Cardiac septum (tissue), 1 donor: ENCODE measurements at regions not wholly inside any gene's neighbourhood (a gene's known extent, or its start where the extent isn't known, plus 50 kb on each side); places are given as distances from the start of the nearest gene placed in this dataset.
"Not testable (repeated sequence)": the region's sequence is repeated elsewhere in the genome, so short reads cannot be mapped to it uniquely, and the experiment has no call there.

ENCODE experiments used
- DNase-seq: peaks from one replicate; pipeline ENCODE4 v3.0.0-alpha.2; 2020; ENCODE audit warnings: low spot score
- intact Hi-C: fragments of 100-400 bp; cut with DNase I; formaldehyde crosslinking; loops from one replicate; pipeline ENCODE4 v1.14.0; 2022
- donor health status: DM: no; HTN: no; CAD: no.

GRCh38 chr18:44568342-44568741 is 112.3 kb upstream of the SETBP1 start:
- DNase-seq = no peak
- intact Hi-C loops = no loop called here

GRCh38 chr18:44568986-44569385 is 111.7 kb upstream of the SETBP1 start:
- intact Hi-C loops = no loop called here
- no peak for DNase-seq

- intact Hi-C loops = no loop called here
- DNase-seq = no peak
Measured at GRCh38 chr18:44569391-44570055, 111.2 kb upstream of the SETBP1 start.

GRCh38 chr18:44579028-44579702 is 101.5 kb upstream of the SETBP1 start:
- no peak for DNase-seq
- intact Hi-C loops = no loop called here

- intact Hi-C loops = no loop called here
- no peak for DNase-seq
Measured at GRCh38 chr18:44579745-44580144, 100.9 kb upstream of the SETBP1 start.

GRCh38 chr18:44580159-44580558 is 100.5 kb upstream of the SETBP1 start:
- intact Hi-C loops = no loop called here
- DNase-seq = no peak

- intact Hi-C loops, DNase-seq: not testable (repeated sequence)
Measured at GRCh38 chr18:44580782-44581181, 99.9 kb upstream of the SETBP1 start.

- no peak for DNase-seq
Measured at GRCh38 chr18:44582456-44582855, 98.2 kb upstream of the SETBP1 start.

GRCh38 chr18:44584900-44585299 is 95.8 kb upstream of the SETBP1 start:
- intact Hi-C loops = no loop called here
- no peak for DNase-seq

More at GRCh38 chr18:44582456-44582855, 98.2 kb upstream of the SETBP1 start:
- intact Hi-C loops = no loop called here

- DNase-seq = no peak
- intact Hi-C loops = no loop called here
Measured at GRCh38 chr18:44586782-44587524, 93.7 kb upstream of the SETBP1 start.

- intact Hi-C loops = no loop called here
- no peak for DNase-seq
Measured at GRCh38 chr18:44588508-44588907, 92.2 kb upstream of the SETBP1 start.

- intact Hi-C loops = loop anchor here (10.0 kb wide), 1 partner anchor 295 kb away; no protein-coding TSS in a partner anchor
- DNase-seq = no peak
Measured at GRCh38 chr18:44589693-44590355, 90.9 kb upstream of the SETBP1 start.

- DNase-seq = no peak
- intact Hi-C loops = loop anchor here (10.0 kb wide), 1 partner anchor 294 kb away; no protein-coding TSS in a partner anchor
Measured at GRCh38 chr18:44590956-44591670, 89.6 kb upstream of the SETBP1 start.

- DNase-seq = no peak
- intact Hi-C loops = loop anchor here (10.0 kb wide), 1 partner anchor 292 kb away; no protein-coding TSS in a partner anchor
Measured at GRCh38 chr18:44592639-44593038, 88.0 kb upstream of the SETBP1 start.

GRCh38 chr18:44594799-44595467 is 85.8 kb upstream of the SETBP1 start:
- intact Hi-C loops = loop anchor here (5.0 to 10.0 kb wide), 2 partner anchors 72 to 290 kb away; no protein-coding TSS in a partner anchor
- no peak for DNase-seq

GRCh38 chr18:44597797-44598196 is 82.9 kb upstream of the SETBP1 start:
- intact Hi-C loops = loop anchor here (5.0 to 10.0 kb wide), 2 partner anchors 70 to 287 kb away; no protein-coding TSS in a partner anchor
- DNase-seq = no peak

GRCh38 chr18:44598514-44598913 is 82.2 kb upstream of the SETBP1 start:
- intact Hi-C loops = loop anchor here (5.0 to 10.0 kb wide), 2 partner anchors 69 to 286 kb away; no protein-coding TSS in a partner anchor
- no peak for DNase-seq

- no peak for DNase-seq
- intact Hi-C loops = loop anchor here (5.0 to 10.0 kb wide), 2 partner anchors 68 to 285 kb away; no protein-coding TSS in a partner anchor
Measured at GRCh38 chr18:44599412-44599811, 81.3 kb upstream of the SETBP1 start.
